ENCODE measurements at regions not wholly inside any gene's neighbourhood (a gene's known extent, or its start where the extent isn't known, plus 50 kb on each side); places are given as distances from the start of the nearest gene placed in this dataset.

DNA sequence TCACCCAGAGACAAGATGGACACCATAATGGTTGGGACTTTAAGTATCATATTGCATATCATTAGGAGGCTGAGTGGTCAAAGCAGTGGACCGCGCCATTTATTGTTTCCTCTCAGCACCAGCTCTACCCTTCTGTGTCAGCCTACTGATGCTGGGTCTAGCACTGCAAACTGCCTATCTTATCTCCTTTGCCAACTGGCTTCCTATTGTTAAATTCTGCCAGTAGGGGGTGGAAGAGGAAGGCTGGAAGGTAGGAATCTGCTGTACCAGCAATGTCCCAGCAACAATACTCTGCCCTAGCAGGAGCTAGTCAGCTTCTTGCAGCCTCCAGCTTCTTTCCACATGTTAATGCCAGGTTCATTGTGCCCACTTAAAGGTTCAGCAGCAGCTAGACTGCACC lies 367.1 kb upstream of the PDGFD start:
- H3K4me3 ChIP-seq (ENCODE audit: low read depth, low read length): no peak overlapping the region
- DNase-seq (ENCODE audit: low read depth): peak; percentile 46
- TF ChIP-seq MYC (IDR thresholded peaks at IDR 0.05; ENCODE audit: low read depth, low read length) (no peak), POLR2A (IDR thresholded peaks at IDR 0.05; ENCODE audit: extremely low read depth, insufficient read length) (no peak), CTCF (IDR thresholded peaks at IDR 0.05; ENCODE audit: low read depth, low read length) (peak; percentile 43)
- TF ChIP-seq, protein P1, sequence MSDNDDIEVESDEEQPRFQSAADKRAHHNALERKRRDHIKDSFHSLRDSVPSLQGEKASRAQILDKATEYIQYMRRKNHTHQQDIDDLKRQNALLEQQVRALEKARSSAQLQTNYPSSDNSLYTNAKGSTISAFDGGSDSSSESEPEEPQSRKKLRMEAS (IDR thresholded peaks at IDR 0.05; ENCODE audit: low read depth, low read length): no peak

GRCh38 chr11:104529906-104530305 lies 366.0 kb upstream of the PDGFD start:
- no peak for TF ChIP-seq POLR2A (IDR thresholded peaks at IDR 0.05; ENCODE audit: extremely low read depth, insufficient read length)
- no peak for TF ChIP-seq MYC (IDR thresholded peaks at IDR 0.05; ENCODE audit: low read depth, low read length)
- no peak for TF ChIP-seq CTCF (IDR thresholded peaks at IDR 0.05; ENCODE audit: low read depth, low read length)
- TF ChIP-seq, protein P1 (IDR thresholded peaks at IDR 0.05; ENCODE audit: low read depth, low read length): no peak
- DNase-seq (ENCODE audit: low read depth): no peak
- H3K4me3 ChIP-seq (ENCODE audit: low read depth, low read length): no peak overlapping the region

- DNase-seq (ENCODE audit: low read depth): no peak
- TF ChIP-seq CTCF (IDR thresholded peaks at IDR 0.05; ENCODE audit: low read depth, low read length): no peak
- no peak for TF ChIP-seq POLR2A (IDR thresholded peaks at IDR 0.05; ENCODE audit: extremely low read depth, insufficient read length)
- no peak for TF ChIP-seq MYC (IDR thresholded peaks at IDR 0.05; ENCODE audit: low read depth, low read length)
- TF ChIP-seq, protein P1 (IDR thresholded peaks at IDR 0.05; ENCODE audit: low read depth, low read length): no peak
- H3K4me3 ChIP-seq (ENCODE audit: low read depth, low read length): no peak overlapping the region
Observed at GRCh38 chr11:104529213-104529612, 365.3 kb upstream of the PDGFD start.

- H3K4me3 ChIP-seq (ENCODE audit: low read depth, low read length): no peak overlapping the region
- DNase-seq (ENCODE audit: low read depth): no peak
- TF ChIP-seq, protein P1 (IDR thresholded peaks at IDR 0.05; ENCODE audit: low read depth, low read length): no peak
- no peak for TF ChIP-seq POLR2A (IDR thresholded peaks at IDR 0.05; ENCODE audit: extremely low read depth, insufficient read length)
- TF ChIP-seq MYC (IDR thresholded peaks at IDR 0.05; ENCODE audit: low read depth, low read length): no peak
Observed at GRCh38 chr11:104526006-104526405, 362.1 kb upstream of the PDGFD start.

DNA sequence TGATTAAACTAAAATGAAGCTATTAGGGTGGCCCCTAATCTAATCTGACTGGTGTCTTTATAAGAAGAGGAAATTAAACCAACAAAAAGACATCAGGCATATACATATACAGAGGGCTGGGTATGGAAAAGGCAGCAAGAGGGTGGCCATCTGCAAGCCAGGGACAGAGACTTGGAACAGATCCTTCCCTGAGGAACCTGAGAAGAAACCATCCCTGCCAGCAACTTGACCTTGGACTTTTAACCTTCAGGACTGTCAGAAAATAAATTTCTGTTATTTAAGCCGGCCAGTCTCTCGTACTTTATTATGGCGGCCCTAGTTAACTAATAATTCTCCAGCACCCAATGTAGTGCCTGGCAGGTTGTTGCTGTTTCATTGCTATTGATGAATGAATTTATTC lies 361.5 kb upstream of the PDGFD start:
- TF ChIP-seq MYC (IDR thresholded peaks at IDR 0.05; ENCODE audit: low read depth, low read length) (no peak), CTCF (IDR thresholded peaks at IDR 0.05; ENCODE audit: low read depth, low read length) (no peak), POLR2A (IDR thresholded peaks at IDR 0.05; ENCODE audit: extremely low read depth, insufficient read length) (no peak)
- TF ChIP-seq, protein P1 (IDR thresholded peaks at IDR 0.05; ENCODE audit: low read depth, low read length): no peak
- H3K4me3 ChIP-seq (ENCODE audit: low read depth, low read length): no peak overlapping the region
- DNase-seq (ENCODE audit: low read depth): no peak

GRCh38 chr11:104524254-104524653 lies 360.3 kb upstream of the PDGFD start:
- no peak overlapping the region for H3K4me3 ChIP-seq (ENCODE audit: low read depth, low read length)
- no peak for DNase-seq (ENCODE audit: low read depth)
- TF ChIP-seq, protein P1 (IDR thresholded peaks at IDR 0.05; ENCODE audit: low read depth, low read length): no peak
- no peak for TF ChIP-seq POLR2A (IDR thresholded peaks at IDR 0.05; ENCODE audit: extremely low read depth, insufficient read length)
- TF ChIP-seq CTCF (IDR thresholded peaks at IDR 0.05; ENCODE audit: low read depth, low read length): no peak
- no peak for TF ChIP-seq MYC (IDR thresholded peaks at IDR 0.05; ENCODE audit: low read depth, low read length)
